HG02610 (cell line): ENCODE measurements at regions not wholly inside any gene's neighbourhood (a gene's known extent, or its start where the extent isn't known, plus 50 kb on each side); places are given as distances from the start of the nearest gene placed in this dataset.

Experiments used
- ATAC-seq: cut with Tn5 transposase; IDR thresholded peaks from one replicate; pipeline ENCODE4 v1.9.1; 2021; ENCODE audit warnings: mild to moderate bottlenecking, moderate library complexity; ENCODE audit not compliant: unreplicated experiment

DNA sequence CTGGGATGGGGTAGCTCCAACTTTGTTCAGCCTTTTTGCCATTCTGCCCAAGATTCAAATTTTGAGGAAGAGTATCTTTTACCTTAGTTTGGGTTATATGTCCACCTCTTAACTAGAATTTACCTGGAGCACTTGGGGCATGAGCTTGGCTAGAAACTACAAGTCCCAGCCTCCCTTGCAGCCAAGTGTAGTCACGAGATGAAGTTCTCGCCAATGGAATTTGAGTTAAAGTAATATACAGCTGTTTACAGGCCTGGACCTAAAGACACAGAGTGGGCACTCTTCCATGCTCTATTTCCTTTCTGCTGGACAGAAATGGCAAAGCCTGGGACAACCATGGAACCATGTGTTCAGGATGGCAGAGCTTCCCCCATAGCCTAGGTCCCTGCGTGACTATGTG, 233.6 kb upstream of the GATB start:
- ATAC-seq, result no peak

DNA sequence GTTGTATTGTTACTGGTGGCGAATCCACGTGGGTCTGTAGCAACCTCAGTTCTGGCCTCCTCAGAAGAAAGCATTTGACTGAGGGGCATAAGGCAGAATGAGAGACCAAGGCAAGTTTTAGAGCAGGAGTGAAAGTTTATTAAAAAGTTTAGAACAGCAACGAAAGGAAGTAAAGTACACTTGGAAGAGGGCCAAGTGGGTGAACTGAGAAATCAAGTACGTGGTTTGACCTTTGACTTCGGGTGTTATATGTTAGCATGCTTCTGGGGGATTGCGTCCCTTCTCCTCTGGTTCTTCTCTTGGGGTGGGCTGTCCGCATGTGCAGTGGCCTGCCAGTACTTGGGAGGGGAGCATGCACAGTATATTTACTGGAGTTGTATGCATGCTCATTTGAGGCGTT, 232.7 kb upstream of the GATB start:
- ATAC-seq, result no peak

DNA sequence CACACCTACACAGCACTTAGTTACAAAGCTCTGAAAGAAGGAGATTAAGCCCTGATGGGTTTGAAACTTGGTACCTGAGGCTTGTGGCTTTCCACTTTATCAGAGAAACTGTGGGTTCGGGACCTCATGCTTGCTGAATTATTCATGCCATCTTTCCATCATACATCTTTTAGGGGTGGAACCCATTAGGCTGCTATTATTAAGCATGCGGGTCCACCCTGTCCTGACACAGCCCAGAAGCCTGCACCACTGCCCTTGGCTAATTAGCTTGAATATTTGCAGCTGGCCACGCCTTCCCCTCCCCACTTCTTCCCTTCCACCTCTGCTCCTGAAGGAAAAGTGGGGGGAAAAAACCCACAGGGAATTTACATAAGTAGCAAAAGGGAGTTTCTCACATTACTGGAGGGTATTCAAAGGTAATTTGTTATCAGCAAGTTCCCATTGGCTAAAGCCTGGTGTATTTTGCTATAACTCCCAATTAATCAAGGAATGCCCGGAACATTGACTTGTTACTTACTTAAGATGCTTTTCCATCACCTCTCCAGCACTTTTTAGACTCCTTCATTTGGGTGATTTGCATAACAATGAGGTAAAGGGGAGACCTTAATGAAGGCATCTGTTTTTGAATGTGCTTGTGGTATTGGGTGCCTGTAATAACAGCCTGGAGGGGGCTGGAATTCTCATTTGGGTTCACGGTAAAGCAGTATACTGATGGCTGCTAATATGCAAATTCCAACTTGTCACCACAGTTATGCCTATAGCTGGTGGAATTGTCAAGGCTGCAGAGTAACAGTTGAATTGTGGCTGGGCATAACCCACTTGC, 231.7 kb upstream of the GATB start:
- no peak for ATAC-seq

DNA sequence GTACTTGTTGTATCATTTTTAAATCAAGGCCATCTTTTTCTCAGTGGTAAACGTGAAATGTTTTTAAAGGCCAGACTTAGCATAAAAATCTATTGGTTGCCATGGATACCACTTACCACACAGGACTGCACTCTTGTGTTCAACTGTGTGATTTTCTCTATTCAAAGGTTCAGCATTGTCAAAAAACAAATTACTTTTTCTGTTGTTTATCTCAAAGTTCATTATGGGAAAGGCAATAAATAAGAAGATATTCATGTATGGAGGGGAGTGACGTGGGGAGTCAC, 231.0 kb upstream of the GATB start:
- no peak for ATAC-seq

DNA sequence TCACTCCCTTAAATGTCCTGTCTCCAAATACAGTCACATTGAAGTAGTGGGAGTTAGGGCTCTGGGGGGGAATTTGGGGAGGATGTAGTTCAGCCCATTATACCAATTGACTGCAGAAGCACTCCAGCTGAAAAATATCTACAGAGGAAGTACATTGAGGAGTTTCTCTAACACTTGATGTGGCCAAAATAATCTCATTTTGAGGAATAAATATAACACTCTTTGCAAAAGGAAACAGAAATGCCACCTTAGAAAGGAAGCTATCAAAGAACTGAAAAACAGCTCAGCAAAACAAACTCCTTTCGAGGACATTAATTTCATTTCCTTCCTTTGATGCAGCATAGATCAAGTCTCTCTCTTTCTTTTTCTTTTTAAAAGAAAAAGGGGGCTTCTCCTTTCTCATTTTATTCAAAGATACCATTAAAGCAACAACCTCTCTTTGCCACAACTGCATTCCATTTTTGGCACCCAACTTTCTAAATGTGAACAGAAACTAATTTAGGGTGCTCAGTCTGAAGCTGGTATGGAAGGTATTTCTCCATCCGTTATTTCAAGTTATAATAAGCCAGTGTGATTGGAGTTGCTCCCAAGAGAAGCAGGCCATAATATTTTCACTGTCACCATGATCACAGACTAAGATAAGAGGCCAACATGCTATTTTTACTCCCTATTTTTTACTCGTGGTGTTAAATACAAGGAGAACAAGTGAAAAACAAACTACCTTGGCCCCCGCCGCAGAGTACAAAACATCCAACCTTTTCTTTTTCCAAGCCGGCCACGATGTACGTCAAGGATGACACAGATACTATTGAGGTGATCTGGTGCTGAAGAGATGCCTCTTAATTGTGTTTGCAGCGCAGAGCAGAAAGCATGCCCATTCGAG, 230.4 kb upstream of the GATB start:
- no peak for ATAC-seq

DNA sequence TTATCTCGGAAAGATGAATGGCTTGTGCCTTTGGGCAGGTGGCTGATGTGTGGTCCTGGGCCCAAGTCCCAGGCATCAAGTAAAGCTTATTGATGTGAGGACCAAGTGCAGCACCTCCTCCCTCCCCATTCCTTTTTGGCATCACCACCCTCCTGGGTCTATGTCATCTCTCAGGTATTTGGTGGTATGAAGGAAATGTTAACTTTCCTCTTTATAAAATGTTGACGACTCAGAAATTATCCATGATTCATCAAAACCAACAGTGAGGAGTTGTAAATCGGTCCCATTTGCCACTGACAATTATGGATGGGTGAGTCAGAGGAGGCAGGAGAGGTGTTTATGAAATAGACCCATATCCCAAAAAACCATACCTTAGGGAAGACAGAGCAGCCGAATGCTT, 229.4 kb upstream of the GATB start:
- no peak for ATAC-seq

DNA sequence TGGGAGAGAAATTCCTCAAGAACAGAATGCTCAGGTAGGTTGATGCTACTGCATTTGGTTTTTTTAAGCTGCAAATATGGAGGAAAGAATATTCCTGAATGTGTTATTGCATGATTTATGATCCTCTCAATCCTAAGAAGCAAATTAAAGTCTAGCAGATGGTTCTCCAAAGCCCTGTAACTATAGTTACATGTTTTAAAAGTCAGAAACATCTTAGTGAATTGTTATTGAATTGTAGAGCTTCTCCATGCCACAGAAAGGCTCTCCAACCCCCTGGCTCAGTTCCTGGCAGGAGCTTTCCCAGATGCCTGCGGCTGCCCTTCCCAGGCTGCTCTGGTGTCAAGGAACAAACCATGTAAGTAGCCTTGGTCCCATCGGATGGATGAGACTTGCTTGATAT, 227.8 kb upstream of the GATB start:
- no peak for ATAC-seq

DNA sequence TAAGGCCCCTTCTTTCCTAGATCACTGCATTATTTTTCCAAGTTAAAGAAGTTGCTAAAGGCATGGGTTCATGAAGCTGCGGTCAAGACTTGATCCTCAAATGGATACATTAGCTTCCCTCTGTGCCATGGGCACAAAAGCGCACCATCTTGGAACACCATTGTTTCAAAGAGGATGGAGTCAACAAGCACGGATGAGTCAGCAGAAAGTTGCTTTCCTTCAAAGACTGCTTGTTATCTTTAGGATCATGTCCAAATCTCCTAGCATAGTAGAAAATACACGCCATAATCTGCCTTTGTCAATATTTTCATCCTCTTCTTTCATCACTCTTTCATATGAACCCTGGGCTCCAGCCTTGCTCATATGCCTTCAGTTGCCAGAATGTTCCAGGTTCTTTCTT, 226.8 kb upstream of the GATB start:
- no peak for ATAC-seq

DNA sequence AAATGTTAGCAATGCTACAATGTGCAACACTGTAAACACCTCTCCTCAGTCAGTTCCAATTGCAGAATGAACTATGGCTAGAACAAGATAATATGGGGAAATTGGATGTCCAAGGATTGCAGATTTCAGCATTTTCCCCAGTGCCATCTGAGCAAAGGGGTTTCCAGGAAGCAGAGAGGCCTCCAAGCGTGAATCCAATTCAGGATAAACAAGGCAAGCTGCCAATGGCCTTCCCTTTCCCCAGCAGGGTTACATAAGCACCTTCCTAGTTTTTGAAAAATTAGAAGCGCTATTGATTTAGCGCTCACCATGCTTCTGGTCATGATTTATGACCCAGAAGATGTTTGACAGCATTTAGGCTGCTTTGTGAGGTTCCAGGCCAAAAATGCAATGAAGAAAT, 223.0 kb upstream of the GATB start:
- no peak for ATAC-seq

DNA sequence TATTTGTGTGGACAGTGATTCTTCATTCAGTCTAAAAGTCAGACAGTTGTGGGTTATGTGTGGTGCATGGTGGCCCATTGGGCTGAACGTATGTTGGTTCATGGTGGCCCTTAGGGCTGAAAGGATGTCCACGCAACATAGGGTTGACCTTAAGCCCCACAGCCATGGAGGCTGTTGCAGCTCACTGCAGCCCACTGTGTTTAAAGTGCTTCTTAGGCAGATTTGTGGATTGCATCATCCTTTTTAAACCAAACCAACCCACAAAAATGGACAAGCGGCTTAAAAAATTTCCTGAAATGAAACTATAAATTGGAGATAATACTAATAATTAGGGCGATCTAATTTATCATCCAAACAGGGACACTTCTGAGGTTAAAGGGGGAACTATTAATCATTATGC, 219.0 kb upstream of the GATB start:
- ATAC-seq, result no peak

DNA sequence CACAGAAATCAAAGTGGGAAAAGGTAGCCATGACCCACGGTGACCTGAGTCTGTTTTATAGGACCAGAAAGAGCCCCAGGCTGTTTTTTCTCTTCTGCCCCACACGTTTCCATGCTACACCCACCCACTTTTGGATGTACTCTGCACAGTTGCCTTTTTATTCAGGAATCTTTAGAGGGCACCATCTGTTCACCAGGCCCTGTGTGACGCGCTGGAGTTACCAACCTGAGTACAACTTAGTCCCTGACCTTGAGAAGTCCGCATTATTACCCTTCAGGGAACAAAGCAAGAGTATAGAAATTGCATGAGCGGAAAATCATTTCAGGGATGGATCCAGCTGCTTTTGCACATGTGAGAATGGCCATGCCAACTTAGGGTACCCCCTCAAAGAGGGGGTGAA, 207.8 kb upstream of the GATB start:
- ATAC-seq, result no peak

DNA sequence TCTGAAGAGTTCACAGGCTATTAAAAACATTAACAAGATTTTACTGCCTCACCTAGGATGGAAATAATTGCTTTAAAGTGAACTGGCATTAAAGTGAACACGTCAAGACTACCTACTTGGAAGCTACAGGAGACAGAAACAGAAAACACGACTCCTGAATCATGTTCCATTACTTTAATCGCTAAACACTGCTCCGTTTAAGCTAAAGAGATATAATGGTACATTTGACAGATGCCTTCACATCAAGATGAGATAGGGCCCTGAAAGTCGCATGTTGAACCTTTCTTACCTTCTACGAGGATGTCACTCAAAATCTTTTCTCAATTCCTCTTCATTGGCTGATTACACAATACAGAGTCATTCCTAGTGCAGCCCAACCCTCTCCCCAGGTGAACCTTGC, 206.3 kb upstream of the GATB start:
- no peak for ATAC-seq

DNA sequence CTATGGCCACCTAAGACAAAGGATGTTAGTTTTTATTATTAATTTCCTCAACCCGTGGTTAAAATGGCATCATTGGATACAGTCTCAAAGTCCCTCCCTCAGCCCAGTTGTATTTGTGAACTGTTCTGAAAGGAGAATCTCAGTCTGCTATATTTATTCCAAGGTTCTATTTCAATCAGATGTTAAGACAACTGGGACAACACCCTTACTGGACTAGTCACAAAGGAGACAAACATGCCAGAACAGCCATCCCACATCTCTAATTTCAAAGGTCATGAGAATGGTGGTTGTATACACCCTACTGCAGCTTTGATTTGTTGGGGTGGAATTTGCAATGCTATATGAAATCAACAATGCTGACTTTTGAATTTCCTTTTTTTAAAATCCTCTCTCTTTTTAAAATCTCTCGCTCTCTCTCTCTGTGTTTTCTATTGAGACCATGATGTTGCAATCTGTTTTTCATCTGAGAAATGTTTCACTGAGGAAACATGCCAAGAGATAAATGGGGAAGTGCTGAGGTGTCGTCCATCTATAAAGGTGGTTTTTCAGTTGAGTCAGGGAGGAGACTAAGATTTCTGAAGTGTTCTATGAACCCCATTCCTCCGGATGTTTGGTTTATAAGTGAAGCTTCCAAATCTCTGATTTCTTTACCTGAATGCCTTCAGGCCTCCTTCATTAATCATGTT, 201.5 kb upstream of the GATB start:
- no peak for ATAC-seq

DNA sequence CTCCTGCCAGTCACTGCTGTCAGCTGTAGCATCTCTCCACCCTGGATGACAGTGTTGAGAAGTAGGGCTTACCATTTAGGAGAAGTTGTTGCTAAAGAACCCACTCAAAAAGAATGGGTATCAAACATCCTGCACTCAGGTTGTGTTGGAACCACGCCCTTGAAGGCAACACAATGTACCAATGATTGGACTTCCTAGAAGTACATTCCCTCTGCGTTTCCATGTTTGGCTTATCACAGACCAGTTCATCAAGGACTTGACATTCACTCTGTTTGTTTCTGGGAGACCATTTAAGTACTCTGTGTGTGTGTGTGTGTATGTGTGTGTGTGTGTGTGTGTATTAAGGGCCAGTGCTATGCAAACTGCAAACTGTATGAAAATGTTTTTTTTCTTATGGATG, 200.6 kb upstream of the GATB start:
- no peak for ATAC-seq

DNA sequence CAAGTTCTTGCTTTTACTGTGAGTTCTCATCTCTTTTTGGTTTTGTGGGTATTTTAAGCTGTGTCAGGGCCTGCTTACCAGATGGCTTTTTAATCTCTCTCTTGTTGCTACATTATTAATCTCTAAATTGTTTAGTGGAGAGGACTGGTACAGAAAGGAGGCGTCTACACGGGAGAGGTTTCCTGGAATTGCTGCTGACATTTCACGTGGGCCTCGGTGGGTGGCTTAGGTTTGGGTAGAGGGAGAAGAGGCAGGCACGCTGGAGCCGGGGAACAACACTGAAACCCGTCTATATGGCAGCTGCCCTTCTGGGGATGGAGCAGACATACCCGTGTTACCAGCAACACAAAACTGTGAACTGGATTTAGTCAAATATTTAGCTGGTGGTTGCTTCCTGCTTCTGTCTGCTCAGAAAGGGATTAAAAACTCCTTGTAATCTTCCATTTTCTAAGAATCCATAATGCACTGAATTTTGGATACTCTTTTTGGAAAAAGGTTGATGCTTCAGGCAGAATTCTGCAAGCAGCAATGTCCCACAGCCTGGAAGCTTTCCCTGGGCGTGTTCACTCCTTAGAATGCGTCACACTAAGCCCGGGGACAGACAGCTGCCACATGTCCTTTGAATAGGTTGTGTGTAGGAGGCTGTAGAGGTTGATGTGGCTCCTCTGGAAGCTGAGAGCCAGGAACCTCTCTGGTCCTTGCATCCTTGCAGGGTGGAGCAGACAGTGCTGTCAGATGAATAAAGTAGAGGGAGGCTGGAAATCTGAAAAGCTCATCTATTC, 199.8 kb upstream of the GATB start:
- ATAC-seq, result no peak

DNA sequence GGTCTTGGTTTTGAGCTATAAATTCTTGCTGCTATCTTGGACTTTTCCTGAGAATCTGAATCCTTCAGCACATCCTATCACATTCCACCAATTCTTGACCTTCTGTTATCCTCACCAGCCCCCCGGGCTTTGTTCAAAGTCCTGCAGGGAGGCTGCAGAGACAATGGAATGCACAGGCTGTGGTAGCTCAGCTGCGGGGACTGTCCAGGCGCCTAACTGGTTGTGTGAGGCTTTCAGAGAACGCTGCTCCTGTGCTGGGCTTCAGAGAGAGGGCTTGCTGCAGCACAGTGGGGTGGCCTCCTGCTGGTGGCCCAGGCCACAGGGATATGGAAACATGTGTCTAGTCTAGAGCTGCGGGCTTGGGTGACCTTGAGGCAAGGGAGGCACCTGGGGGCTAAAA, 196.3 kb upstream of the GATB start:
- ATAC-seq, result no peak

DNA sequence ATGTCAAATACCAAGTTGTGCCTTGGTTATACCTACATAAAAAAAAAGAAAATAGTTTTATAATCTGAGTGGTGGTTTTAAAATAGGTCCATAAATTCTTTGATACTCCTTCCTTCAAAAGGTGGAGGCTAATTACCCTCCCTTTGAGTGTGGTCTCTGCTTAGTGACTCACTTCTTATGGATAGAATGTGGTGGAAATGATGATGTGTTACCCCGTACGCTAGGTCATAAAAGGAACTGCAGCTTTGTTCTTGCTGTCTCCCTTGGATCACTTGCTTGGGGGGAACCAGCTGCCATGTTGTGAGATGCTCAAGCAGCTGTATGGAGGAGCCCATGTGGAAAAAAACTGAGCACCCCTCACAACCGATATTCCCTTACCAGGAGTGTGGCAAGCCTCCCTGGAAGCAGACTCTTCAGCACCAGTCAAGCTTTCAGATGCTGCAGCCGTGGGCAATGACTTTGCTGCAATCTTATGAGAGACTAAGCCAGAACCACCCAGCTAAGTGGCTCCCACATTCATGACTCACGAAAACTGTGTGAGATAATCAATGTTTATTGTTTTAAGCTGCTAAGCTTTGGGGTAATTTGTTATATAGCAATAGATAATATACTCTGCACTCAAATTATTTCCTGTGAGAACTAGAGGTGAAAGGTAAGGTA, 195.0 kb upstream of the GATB start:
- ATAC-seq, result no peak

DNA sequence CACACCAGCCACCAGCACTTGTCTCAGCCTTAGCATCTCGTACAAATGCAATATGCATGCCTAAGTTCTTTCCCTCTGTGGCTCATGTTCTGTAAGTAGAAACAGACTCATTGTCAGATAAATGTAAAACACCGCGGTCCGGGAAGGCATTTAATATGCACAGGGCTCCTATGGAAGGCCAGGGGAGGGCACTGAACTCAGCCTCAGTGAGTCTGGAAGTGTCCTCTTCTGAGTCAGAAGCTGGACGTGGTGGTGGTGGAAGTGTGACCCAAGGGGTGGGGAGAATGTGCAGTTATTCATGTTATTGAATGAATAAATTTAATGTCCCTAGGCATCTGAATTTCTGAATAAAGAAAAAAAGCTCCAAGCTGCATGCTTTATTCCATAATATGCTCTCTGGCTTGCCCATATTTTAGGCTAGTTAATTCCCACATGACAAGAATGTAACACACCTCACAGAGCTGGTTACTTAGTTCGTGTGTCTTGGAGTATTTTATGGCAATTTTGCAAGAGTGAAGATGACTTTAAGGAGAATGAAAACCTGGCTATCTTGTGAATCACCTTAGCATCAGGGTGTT, 193.1 kb upstream of the GATB start:
- ATAC-seq, result no peak

DNA sequence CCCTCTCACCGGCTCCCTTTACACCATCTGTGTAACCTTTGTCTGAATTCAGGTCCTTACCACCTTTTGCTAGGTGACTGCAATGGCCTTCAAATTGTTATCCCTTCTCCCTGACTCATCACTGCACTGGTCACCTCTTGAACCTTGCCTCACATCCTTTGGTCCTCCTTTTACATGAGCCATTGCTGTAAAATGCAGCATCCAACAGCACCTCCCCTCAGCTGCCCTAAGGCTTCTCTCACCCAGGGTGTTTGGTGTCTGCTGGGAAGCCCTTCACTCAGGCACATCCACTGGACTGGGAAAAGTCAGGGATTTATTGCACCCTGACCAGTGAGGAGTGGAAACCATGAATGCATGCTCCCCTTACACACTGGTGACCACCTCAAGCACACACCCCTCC, 192.5 kb upstream of the GATB start:
- no peak for ATAC-seq

DNA sequence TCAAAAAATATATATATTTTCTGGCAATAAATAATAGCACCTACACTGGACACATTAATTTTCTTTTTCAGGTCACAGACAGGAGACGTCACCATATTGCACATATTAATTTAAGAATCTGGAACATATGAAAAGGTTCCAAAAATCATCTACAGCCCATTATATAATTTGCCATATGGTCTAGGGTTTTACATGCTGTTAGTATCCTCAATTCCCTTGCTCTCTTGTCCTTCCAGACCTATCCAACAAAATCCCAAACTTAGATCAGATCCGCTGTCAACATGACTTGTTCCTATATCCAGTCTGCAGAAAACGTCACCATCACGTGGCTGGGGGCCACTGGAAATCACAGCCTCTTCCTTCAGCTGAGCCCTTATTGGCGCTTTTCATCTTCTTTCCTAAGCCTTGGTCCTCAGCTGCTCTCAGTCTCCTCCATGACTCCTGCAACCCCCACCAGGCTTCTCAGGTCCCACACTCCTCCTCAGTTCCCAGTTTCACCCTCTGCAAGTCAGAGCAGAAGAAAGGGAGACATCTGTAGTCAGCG, 192.0 kb upstream of the GATB start:
- ATAC-seq, result no peak
